GM21717 (cell line): ENCODE measurements at regions not wholly inside any gene's neighbourhood (a gene's known extent, or its start where the extent isn't known, plus 50 kb on each side); places are given as distances from the start of the nearest gene placed in this dataset.

Source experiments
- ATAC-seq: cut with Tn5 transposase; IDR thresholded peaks from one replicate; pipeline ENCODE4 v1.9.1; 2021; ENCODE audit warnings: mild to moderate bottlenecking, moderate library complexity; ENCODE audit not compliant: unreplicated experiment

GRCh38 chr4:14644580-14645282, 357.6 kb upstream of the CPEB2 start:
- ATAC-seq, result no peak

DNA sequence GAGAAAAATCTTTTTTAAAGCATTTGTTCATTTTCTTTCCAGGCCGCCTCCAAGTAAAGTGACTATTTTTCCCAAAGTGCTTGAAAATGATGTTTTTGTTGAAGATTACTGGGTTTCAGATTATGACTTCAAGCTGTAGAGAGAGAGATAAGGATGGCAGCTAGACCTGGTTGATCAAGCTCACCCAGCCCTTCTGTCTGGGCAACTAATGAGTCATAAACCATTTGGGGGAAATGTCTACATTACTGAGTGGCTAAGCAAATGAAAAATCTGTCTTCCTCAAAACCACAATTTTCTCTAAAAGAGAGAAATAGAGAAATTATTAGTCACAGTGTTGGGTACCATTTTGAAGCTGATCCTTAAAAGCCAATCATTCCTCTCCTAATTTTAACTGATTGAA, 355.4 kb upstream of the CPEB2 start:
- no peak for ATAC-seq

- ATAC-seq, result no peak
These were observed 352.2 kb upstream of the CPEB2 start for GRCh38 chr4:14650127-14650526.

GRCh38 chr4:14652522-14652921, 349.8 kb upstream of the CPEB2 start:
- no peak for ATAC-seq

- ATAC-seq, result no peak
These were observed 348.9 kb upstream of the CPEB2 start for GRCh38 chr4:14653338-14653737.

DNA sequence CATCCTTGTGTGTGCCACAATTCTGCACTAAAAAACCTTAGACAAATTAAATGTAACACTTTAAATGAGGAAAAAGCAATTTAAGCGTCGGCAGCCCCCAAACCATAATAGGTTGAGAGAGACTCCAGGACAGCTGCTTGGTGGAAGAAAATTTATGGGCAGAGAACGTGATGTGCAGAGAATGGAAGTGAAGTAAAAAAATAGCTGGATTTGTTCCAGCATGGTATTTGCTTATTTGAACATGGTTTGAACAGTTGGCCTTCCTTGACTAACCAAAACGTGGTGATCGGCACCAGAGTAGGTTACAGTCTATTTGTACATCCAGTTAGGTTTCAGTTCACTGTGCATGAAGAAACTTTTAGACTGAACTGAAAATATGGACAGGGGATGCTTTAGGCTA, 343.0 kb upstream of the CPEB2 start:
- ATAC-seq, result no peak

- no peak for ATAC-seq
These were observed 334.6 kb upstream of the CPEB2 start for GRCh38 chr4:14667624-14668151.

- ATAC-seq, result no peak
These were observed 334.0 kb upstream of the CPEB2 start for GRCh38 chr4:14668296-14668695.

DNA sequence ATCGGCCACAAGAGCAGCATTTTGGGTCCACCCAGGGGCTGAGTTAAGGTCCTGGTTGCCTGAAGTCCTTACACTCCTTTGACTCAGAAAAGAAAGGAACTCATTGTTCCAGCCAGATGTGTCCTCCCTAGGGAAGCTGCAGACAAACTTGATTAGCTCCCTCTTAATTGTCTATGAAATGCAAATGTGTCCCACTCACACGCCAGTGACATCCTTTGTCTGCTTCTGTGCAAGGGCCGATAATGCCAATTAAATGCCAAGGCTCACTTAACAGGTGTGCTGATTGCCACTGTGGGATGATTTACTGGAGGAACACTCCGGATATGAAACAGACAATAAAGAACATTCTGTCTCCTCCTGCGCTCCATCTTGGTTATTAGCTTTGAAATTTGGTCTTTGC, 332.9 kb upstream of the CPEB2 start:
- ATAC-seq, result no peak

DNA sequence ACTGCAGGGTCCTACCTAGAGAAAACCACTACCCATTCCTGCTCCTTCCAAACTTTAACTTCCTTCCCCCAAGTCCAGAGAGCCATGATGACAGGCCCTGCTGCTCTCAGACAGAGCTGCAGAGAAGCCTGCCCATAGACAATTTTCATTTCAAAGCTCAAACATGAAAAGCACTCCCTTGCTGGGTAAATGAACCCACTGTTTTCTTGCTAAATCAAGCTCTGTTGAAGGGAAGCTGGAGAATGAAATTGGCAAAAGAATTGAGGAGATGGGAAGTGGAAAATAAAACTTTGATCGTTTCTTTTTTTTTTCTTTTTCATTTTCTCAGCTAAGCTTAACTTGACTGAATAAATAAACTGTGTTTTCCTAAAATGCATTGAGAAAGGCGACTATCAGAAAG, 331.1 kb upstream of the CPEB2 start:
- no peak for ATAC-seq

DNA sequence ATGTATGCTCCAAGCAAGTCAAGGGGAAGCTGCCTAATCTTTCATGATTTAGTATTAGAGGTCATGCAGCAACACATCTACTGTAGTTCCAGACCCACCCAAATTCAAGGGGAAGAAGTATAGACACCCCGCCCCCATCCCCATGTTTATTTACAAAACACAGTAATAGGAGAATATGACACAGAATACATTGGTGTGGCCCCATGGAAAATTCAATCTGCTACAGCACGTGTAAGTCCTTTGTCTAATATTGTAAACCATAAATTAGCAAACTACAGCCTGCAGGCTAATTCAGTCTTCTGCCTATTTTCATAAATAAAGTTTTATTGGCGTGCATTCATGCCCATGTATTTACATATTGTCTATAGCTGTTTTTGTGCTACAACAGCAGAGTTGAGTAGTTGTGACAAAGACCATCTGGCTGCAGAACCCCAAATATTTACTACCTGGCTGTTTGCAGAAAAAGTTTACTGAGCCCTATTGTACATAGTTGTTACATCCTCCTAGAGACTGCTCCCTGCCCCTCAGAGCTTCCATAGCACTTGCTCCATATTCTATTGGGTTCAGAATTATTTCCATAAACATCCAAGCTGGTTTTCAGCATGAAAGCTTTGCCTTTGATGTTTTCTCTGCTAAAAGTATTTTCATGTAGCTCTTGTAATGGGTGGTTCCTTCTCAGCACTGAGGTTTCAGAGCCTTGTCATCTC, 326.8 kb upstream of the CPEB2 start:
- no peak for ATAC-seq

GRCh38 chr4:14679906-14680305, 322.4 kb upstream of the CPEB2 start:
- ATAC-seq, result no peak

- ATAC-seq, result no peak
These were observed 321.0 kb upstream of the CPEB2 start for GRCh38 chr4:14681330-14681729.

DNA sequence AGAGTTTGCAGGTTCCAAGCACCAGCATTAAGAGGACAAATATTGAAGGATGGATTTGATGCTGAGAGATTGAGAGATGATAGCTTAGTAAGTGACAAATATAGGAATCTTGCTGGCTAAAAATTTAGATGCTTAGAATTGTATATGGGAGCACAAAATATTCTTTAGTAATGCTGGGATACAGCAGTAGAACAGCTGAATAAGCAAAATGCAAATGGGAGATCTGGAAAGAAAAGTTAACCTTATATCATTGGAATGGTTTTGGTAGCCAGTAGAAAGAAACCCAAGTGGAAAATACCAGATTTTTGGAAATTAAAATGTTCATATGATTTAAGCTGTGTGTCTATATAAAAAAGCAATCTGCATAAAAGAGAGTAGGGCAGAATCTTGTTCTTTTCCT, 308.6 kb upstream of the CPEB2 start:
- no peak for ATAC-seq

GRCh38 chr4:14695095-14695845, 307.0 kb upstream of the CPEB2 start:
- no peak for ATAC-seq

DNA sequence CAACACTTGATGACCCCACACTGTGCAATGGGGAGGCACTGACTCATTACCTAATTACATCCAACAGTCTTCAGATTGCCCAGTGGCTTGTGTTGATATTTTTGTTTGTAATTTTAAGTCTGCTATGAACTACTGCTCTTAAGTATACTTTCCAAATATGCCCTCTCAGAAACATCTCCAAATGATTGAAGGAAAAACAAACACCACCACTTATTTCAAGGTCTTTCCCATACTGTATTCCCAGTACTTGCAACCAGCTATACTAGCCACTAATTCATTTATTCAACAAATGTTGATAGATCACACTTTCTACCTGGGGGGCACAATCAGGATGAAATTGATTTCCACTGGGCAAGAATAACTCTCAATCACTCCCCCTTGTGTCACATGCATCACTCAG, 302.2 kb upstream of the CPEB2 start:
- no peak for ATAC-seq

GRCh38 chr4:14700544-14700943, 301.7 kb upstream of the CPEB2 start:
- no peak for ATAC-seq

DNA sequence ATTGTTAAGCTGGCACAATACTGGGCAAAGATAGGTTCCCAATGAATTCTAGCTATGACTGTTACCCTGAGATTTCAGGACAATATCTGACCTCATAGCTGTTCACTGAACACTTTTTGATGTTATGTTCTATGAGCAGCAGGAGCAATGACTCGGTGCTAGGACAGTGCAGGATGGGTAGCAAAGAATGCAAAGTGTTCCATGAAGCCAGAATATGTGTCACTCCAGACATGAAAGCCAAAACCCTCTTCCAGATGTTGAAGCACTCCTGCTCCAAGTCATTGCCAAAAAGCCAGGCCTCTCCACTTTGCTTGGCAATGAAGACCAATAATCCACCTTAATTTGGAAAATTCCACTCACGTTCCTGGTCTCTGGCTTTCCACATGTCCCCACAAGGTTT, 300.9 kb upstream of the CPEB2 start:
- ATAC-seq, result no peak

- no peak for ATAC-seq
These were observed 300.4 kb upstream of the CPEB2 start for GRCh38 chr4:14701896-14702295.

DNA sequence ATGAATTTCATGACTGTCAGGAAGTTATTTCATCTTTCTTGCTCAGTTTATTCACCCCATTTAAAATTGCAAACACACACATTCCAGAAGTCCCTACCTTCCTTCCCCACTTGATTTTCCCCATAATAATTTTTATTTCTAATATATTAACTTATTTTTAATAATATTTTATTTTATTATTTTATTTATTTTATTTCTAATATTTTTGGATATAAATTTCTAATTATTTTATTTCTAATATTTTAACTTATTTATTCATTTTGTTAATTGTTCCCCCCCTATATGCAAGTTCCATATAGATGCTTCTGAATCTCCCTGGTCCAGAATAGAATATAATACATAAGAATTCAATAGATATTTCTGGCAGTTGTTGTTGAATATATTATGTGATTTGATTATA, 293.7 kb upstream of the CPEB2 start:
- no peak for ATAC-seq

DNA sequence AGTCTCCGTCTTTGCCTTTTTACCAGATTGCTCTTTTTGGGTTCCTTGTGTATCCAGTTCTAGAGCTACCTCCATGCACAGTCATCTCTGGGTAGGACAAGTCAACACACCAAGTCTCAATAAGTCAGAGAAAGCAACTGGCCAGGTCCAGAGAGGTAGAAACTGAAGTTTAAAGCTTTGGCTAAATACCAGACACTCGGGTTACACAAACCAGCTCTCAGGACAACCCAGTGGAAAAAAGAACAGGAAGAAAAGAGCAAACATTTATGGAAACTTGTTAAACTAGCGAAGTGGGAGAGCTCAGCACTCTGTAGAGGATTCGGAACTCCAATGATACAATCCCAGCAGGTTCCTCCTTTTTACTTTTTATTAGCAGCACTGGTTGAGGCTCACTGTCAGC, 291.0 kb upstream of the CPEB2 start:
- no peak for ATAC-seq

DNA sequence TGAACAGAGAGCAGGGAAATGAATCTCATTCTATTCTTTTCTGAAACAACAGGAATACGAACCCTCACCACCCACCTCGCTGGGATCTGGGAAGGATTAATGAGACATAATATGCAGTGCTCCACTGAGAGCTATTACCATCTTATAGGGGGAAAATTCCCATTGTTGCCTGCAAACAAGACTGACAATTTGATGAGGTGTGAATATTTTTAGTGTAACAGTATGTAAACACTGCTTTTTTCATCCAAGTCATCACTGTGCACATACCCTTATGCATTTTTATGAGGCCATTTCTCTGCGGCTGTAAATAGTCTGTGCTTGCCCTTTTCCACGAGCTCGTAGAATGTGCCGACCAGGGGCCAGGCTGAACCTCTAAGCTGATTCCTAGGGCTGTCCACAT, 285.6 kb upstream of the CPEB2 start:
- no peak for ATAC-seq
